Body of pancreas (tissue), 4 donors: ENCODE measurements at regions not wholly inside any gene's neighbourhood (a gene's known extent, or its start where the extent isn't known, plus 50 kb on each side); places are given as distances from the start of the nearest gene placed in this dataset.

ENCODE experiments used
- POLR2A ChIP-seq, 3 donors: fragments of 450-650 bp; IDR thresholded peaks; one replicate each; pipeline ENCODE4 v1.6.1; 2016; ENCODE audit warnings: antibody characterized with exemption in 3 of 3, mild to moderate bottlenecking in 2 of 3
- TF ChIP-seq, protein P1 (sequence below), 7 experiments: fragments of 450-650 bp in 4 of 7; fragments of 200-600 bp in 3 of 7; sonication (generic) in 3 of 7; IDR thresholded peaks; one replicate each; pipeline ENCODE4 v1.5.1; 2016 to 2019; ENCODE audit warnings: antibody characterized with exemption in 7 of 7

- TF ChIP-seq, protein P1, sequence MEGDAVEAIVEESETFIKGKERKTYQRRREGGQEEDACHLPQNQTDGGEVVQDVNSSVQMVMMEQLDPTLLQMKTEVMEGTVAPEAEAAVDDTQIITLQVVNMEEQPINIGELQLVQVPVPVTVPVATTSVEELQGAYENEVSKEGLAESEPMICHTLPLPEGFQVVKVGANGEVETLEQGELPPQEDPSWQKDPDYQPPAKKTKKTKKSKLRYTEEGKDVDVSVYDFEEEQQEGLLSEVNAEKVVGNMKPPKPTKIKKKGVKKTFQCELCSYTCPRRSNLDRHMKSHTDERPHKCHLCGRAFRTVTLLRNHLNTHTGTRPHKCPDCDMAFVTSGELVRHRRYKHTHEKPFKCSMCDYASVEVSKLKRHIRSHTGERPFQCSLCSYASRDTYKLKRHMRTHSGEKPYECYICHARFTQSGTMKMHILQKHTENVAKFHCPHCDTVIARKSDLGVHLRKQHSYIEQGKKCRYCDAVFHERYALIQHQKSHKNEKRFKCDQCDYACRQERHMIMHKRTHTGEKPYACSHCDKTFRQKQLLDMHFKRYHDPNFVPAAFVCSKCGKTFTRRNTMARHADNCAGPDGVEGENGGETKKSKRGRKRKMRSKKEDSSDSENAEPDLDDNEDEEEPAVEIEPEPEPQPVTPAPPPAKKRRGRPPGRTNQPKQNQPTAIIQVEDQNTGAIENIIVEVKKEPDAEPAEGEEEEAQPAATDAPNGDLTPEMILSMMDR (IDR thresholded peaks at IDR 0.05): no peak
- TF ChIP-seq POLR2A (IDR thresholded peaks at IDR 0.05): no peak
These were observed 621.3 kb upstream of the PCDH10 start for GRCh38 chr4:132527817-132528216.
